Activated CD4-positive, CD25-positive, alpha-beta regulatory T cell treated with anti-CD3 and anti-CD28 coated beads, Interleukin-2, amount 50 U/mL, for 24 hours (primary cell): ENCODE measurements at regions not wholly inside any gene's neighbourhood (a gene's known extent, or its start where the extent isn't known, plus 50 kb on each side); places are given as distances from the start of the nearest gene placed in this dataset.
"Not testable (repeated sequence)": the region's sequence is repeated elsewhere in the genome, so short reads cannot be mapped to it uniquely, and the experiment has no call there.

Experiments
- ATAC-seq, 2 donors: fragments of 150-1000 bp; cut with Tn5 transposase; one replicate each; pipeline ENCODE4 v1.10.0; 2021; ENCODE audit warnings: mild to moderate bottlenecking in 1 of 2, moderate library complexity in 1 of 2

GRCh38 chr2:16784652-16785051 lies 119.0 kb upstream of the CYRIA start:
- ATAC-seq = no peak

- no peak for ATAC-seq
Observed at GRCh38 chr2:16777123-16777870, 111.7 kb upstream of the CYRIA start.

- ATAC-seq = no peak
Observed at GRCh38 chr2:16775899-16776231, 110.2 kb upstream of the CYRIA start.

GRCh38 chr2:16774980-16775898 lies 109.6 kb upstream of the CYRIA start:
- ATAC-seq = no peak

- no peak for ATAC-seq
Observed at GRCh38 chr2:16774091-16774490, 108.5 kb upstream of the CYRIA start.

- no peak for ATAC-seq
Observed at GRCh38 chr2:16773080-16773713, 107.6 kb upstream of the CYRIA start.

- no peak for ATAC-seq
Observed at GRCh38 chr2:16767789-16768476, 102.3 kb upstream of the CYRIA start.

GRCh38 chr2:16765356-16765755 lies 99.7 kb upstream of the CYRIA start:
- ATAC-seq = no peak

GRCh38 chr2:16764487-16764886 lies 98.9 kb upstream of the CYRIA start:
- no peak for ATAC-seq

GRCh38 chr2:16763493-16763899 lies 97.9 kb upstream of the CYRIA start:
- peak in 1 of 2 donors; percentile 24 for ATAC-seq

GRCh38 chr2:16763056-16763455 lies 97.4 kb upstream of the CYRIA start:
- ATAC-seq = no peak

- ATAC-seq = no peak
Observed at GRCh38 chr2:16760426-16760825, 94.8 kb upstream of the CYRIA start.

- ATAC-seq = peak; percentile 43 to 63
Observed at GRCh38 chr2:16756831-16757644, 91.4 kb upstream of the CYRIA start.

- no peak for ATAC-seq
Observed at GRCh38 chr2:16755442-16755841, 89.8 kb upstream of the CYRIA start.

- not testable (repeated sequence) for ATAC-seq
Observed at GRCh38 chr2:16753025-16753424, 87.4 kb upstream of the CYRIA start.

GRCh38 chr2:16750925-16751214 lies 85.2 kb upstream of the CYRIA start:
- ATAC-seq = not testable (repeated sequence)

- no peak for ATAC-seq
Observed at GRCh38 chr2:16750175-16750924, 84.7 kb upstream of the CYRIA start.

- ATAC-seq = not testable (repeated sequence)
Observed at GRCh38 chr2:16748511-16749266, 83.1 kb upstream of the CYRIA start.

GRCh38 chr2:16747689-16748088 lies 82.1 kb upstream of the CYRIA start:
- ATAC-seq = no peak

GRCh38 chr2:16747257-16747656 lies 81.6 kb upstream of the CYRIA start:
- ATAC-seq = no peak

GRCh38 chr2:16746833-16747232 lies 81.2 kb upstream of the CYRIA start:
- ATAC-seq = no peak
